ENCODE measurements at regions not wholly inside any gene's neighbourhood (a gene's known extent, or its start where the extent isn't known, plus 50 kb on each side); places are given as distances from the start of the nearest gene placed in this dataset.
A peak's percentile ranks its signal among the peaks of the same experiment; 100 is the strongest.

DNA sequence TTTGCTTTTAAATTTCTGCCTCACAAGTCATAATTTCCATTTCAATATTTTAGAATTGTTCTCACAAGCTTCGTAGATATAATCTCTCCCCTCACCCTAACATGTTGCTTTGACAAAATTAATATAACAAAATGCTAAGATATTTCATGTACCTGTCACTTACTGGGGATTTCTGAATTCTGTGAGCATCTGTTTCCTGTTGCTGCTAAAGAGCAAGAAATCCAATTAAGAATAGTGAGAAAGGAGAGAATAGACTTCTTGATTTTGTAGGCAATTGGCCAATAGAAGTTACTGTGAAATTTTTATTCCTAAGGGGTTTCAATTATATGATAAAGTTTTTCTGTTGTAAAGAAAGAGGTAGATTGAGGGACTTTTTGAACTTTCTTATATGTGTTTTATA lies 796.5 kb upstream of the ARRDC3 start:
- no peak for TF ChIP-seq TAF1 (IDR thresholded peaks at IDR 0.05; ENCODE audit: low read depth)
- no peak for TF ChIP-seq TCF12 (IDR thresholded peaks at IDR 0.05; ENCODE audit: low read depth)
- TF ChIP-seq, protein P1, sequence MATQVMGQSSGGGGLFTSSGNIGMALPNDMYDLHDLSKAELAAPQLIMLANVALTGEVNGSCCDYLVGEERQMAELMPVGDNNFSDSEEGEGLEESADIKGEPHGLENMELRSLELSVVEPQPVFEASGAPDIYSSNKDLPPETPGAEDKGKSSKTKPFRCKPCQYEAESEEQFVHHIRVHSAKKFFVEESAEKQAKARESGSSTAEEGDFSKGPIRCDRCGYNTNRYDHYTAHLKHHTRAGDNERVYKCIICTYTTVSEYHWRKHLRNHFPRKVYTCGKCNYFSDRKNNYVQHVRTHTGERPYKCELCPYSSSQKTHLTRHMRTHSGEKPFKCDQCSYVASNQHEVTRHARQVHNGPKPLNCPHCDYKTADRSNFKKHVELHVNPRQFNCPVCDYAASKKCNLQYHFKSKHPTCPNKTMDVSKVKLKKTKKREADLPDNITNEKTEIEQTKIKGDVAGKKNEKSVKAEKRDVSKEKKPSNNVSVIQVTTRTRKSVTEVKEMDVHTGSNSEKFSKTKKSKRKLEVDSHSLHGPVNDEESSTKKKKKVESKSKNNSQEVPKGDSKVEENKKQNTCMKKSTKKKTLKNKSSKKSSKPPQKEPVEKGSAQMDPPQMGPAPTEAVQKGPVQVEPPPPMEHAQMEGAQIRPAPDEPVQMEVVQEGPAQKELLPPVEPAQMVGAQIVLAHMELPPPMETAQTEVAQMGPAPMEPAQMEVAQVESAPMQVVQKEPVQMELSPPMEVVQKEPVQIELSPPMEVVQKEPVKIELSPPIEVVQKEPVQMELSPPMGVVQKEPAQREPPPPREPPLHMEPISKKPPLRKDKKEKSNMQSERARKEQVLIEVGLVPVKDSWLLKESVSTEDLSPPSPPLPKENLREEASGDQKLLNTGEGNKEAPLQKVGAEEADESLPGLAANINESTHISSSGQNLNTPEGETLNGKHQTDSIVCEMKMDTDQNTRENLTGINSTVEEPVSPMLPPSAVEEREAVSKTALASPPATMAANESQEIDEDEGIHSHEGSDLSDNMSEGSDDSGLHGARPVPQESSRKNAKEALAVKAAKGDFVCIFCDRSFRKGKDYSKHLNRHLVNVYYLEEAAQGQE (IDR thresholded peaks at IDR 0.05; ENCODE audit: low read depth): no peak
- TF ChIP-seq FOXM1 (IDR thresholded peaks at IDR 0.05; ENCODE audit: borderline replicate concordance, low read depth): no peak
- TF ChIP-seq RAD21 (IDR thresholded peaks at IDR 0.05; ENCODE audit: low read depth): no peak
- no peak for TF ChIP-seq YY1 (IDR thresholded peaks at IDR 0.05; ENCODE audit: low read depth)
- TF ChIP-seq NFIC (IDR thresholded peaks at IDR 0.05): no peak
- no peak for TF ChIP-seq ZBTB7A (IDR thresholded peaks at IDR 0.05; ENCODE audit: low read depth)
- no peak for TF ChIP-seq CEBPB (IDR thresholded peaks at IDR 0.05)
- no peak for TF ChIP-seq TEAD4 (IDR thresholded peaks at IDR 0.05)

DNA sequence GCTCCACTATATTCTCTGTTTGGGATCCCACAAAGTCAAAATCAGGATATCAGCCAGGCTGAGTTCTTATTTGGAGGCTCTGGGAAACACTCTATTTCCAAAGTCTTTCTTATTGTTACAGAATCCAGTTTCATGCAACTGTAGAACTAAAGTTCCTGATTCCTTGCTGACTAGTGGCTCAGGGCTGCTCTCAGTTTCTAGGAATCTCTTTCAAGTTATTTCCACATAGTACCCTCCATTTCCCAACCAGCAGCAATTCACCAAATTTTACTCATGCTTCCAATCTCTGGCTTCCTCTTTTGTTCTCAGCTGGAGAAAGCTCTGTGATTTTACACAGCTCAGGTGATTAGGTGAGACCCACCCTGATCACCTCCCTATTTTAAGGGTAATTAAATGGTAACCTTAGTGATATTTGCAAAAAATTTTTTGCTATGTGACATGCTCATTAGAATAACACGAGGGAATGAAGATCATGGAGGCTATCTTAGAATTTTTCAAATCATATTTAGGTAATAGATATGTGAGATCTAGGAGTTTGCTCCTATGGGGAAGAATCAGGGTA lies 794.9 kb upstream of the ARRDC3 start:
- no peak for TF ChIP-seq TCF12 (IDR thresholded peaks at IDR 0.05; ENCODE audit: low read depth)
- TF ChIP-seq, protein P2, sequence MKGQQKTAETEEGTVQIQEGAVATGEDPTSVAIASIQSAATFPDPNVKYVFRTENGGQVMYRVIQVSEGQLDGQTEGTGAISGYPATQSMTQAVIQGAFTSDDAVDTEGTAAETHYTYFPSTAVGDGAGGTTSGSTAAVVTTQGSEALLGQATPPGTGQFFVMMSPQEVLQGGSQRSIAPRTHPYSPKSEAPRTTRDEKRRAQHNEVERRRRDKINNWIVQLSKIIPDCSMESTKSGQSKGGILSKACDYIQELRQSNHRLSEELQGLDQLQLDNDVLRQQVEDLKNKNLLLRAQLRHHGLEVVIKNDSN (IDR thresholded peaks at IDR 0.05): no peak
- no peak for TF ChIP-seq EP300 (IDR thresholded peaks at IDR 0.05; ENCODE audit: borderline replicate concordance)
- TF ChIP-seq TEAD4 (IDR thresholded peaks at IDR 0.05): no peak
- TF ChIP-seq EGR1 (IDR thresholded peaks at IDR 0.05): no peak
- no peak for TF ChIP-seq CEBPB (IDR thresholded peaks at IDR 0.05)
- no peak for TF ChIP-seq NFIC (IDR thresholded peaks at IDR 0.05)
- TF ChIP-seq, protein P3, sequence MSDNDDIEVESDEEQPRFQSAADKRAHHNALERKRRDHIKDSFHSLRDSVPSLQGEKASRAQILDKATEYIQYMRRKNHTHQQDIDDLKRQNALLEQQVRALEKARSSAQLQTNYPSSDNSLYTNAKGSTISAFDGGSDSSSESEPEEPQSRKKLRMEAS (IDR thresholded peaks at IDR 0.05): no peak
- TF ChIP-seq TAF1 (IDR thresholded peaks at IDR 0.05; ENCODE audit: low read depth): no peak
- no peak for TF ChIP-seq ZBTB7A (IDR thresholded peaks at IDR 0.05; ENCODE audit: low read depth)
- no peak for TF ChIP-seq RAD21 (IDR thresholded peaks at IDR 0.05; ENCODE audit: low read depth)
- TF ChIP-seq, protein P1 (IDR thresholded peaks at IDR 0.05; ENCODE audit: low read depth): no peak
- no peak for TF ChIP-seq CREB1 (IDR thresholded peaks at IDR 0.05; ENCODE audit: low read depth)
- TF ChIP-seq FOXM1 (IDR thresholded peaks at IDR 0.05; ENCODE audit: borderline replicate concordance, low read depth): no peak
- TF ChIP-seq YY1 (IDR thresholded peaks at IDR 0.05; ENCODE audit: low read depth): no peak

DNA sequence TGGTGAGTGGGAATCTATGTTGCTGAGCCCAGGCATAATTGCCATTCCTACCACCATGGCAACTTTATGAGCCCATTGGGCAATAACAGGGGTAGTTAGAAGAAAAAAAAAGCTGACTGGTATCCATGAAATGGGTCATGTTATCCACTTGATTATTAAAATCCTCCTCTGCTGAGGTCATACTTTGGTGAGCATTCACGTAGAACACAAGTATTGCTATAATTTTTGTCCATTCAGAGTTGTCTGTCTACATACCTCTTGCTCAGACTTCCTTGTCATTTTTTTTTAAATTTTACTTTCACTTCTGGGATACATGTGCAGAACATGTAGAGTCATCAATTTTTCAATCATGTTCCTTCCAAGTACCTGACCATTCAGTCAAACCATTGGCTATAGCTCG lies 780.8 kb upstream of the ARRDC3 start:
- TF ChIP-seq EP300 (IDR thresholded peaks at IDR 0.05; ENCODE audit: borderline replicate concordance) (0 out of 2 replicates have a peak, but pooled peaks have one; percentile 17), TEAD4 (IDR thresholded peaks at IDR 0.05) (peak; percentile 9; the same call in 1 of the 2 replicates), CEBPB (IDR thresholded peaks at IDR 0.05) (peak; percentile 48; the same call in 1 of the 2 replicates), ZBTB7A (IDR thresholded peaks at IDR 0.05; ENCODE audit: low read depth) (no peak)

DNA sequence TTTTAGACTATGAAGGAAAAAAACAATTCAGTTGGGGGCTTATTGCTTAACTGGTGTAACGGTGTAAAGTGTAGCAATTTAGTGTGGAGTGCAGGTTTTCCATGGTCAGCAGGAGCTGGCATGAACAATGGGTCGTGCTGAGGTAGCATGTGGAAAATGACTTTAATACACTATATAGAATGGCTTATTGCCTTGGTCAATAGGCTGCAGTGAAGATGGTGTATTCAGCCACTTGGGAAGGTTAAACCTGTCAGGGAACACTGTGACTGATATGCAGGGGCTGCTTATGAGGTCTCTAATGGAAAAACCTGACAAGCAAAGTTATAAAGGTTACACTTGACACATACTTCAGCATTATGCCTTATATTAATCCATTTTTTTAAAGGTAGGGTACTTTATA lies 764.7 kb upstream of the ARRDC3 start:
- TF ChIP-seq, protein P1 (IDR thresholded peaks at IDR 0.05; ENCODE audit: low read depth): no peak
- TF ChIP-seq EGR1 (IDR thresholded peaks at IDR 0.05) (no peak), EP300 (IDR thresholded peaks at IDR 0.05; ENCODE audit: borderline replicate concordance) (no peak), YY1 (IDR thresholded peaks at IDR 0.05; ENCODE audit: low read depth) (no peak), TCF12 (IDR thresholded peaks at IDR 0.05; ENCODE audit: low read depth) (no peak), FOXM1 (IDR thresholded peaks at IDR 0.05; ENCODE audit: borderline replicate concordance, low read depth) (no peak)

DNA sequence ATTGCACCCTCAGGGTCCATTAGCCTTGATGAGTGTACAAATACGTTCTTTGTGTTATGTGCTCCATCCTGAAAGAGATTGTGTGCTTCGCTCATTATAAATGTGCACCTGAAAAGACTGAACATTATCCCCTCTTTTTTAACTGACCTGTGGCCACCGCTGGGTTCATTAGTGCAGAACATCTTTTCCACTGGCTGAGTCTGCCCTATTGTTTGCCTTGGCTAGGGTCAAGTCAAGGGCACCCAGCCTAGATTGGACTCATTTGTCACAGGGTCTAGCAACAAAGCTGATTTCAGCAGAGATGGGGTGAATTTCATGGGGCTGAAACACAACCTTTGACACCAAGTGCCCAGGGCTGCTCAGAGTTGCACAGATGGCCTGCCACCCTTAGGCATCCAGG lies 764.1 kb upstream of the ARRDC3 start:
- TF ChIP-seq TAF1 (IDR thresholded peaks at IDR 0.05; ENCODE audit: low read depth) (no peak), TEAD4 (IDR thresholded peaks at IDR 0.05) (peak; percentile 67), EP300 (IDR thresholded peaks at IDR 0.05; ENCODE audit: borderline replicate concordance) (peak; percentile 86), NFIC (IDR thresholded peaks at IDR 0.05) (peak; percentile 75), CREB1 (IDR thresholded peaks at IDR 0.05; ENCODE audit: low read depth) (no peak), FOXM1 (IDR thresholded peaks at IDR 0.05; ENCODE audit: borderline replicate concordance, low read depth) (peak; percentile 79), YY1 (IDR thresholded peaks at IDR 0.05; ENCODE audit: low read depth) (0 out of 2 replicates have a peak, but pooled peaks have one; percentile 43), EGR1 (IDR thresholded peaks at IDR 0.05) (no peak), ZBTB7A (IDR thresholded peaks at IDR 0.05; ENCODE audit: low read depth) (no peak), TCF12 (IDR thresholded peaks at IDR 0.05; ENCODE audit: low read depth) (peak; percentile 91), RAD21 (IDR thresholded peaks at IDR 0.05; ENCODE audit: low read depth) (0 out of 2 replicates have a peak, but pooled peaks have one; percentile 9), CEBPB (IDR thresholded peaks at IDR 0.05) (no peak)
- TF ChIP-seq, protein P2 (IDR thresholded peaks at IDR 0.05): no peak
- TF ChIP-seq, protein P1 (IDR thresholded peaks at IDR 0.05; ENCODE audit: low read depth): no peak
- TF ChIP-seq, protein P3 (IDR thresholded peaks at IDR 0.05): peak; percentile 47
